Endothelial cell of umbilical vein (primary cell): ENCODE measurements at regions not wholly inside any gene's neighbourhood (a gene's known extent, or its start where the extent isn't known, plus 50 kb on each side); places are given as distances from the start of the nearest gene placed in this dataset.

Source experiments
- BruUV-seq: library from RNA; stranded (reverse); fragments of 400-500 nt; replicated peaks from 2 replicates; lab custom pipeline; 2021; lab: Mats Ljungman, UMichigan
- CTCF ChIA-PET: fragments of 300-600, 350-600 bp; sonication (Branson Sonifier 250); formaldehyde crosslinking; loops from one replicate; lab custom pipeline; 2021; ENCODE audit warnings: antibody characterized with exemption, inconsistent platforms; lab: Charles Lee
- POLR2A ChIA-PET: fragments of 300-600, 350-600 bp; sonication (Branson Sonifier 250); formaldehyde crosslinking; loops from one replicate; lab custom pipeline; 2021; ENCODE audit warnings: antibody characterized with exemption, inconsistent platforms; lab: Charles Lee
- DNase-seq: peaks from one replicate; pipeline ENCODE4 v3.0.0-alpha.2; 2011; ENCODE audit warnings: low read depth, low spot score
- FAIRE-seq: peaks from 2 replicates; lab custom pipeline; 2011; peaks lifted over from hg19 to GRCh38; lab: Jason Lieb, UNC
- H2AFZ ChIP-seq: 2 replicates; pipeline ENCODE4 v1.6.0; 2012; ENCODE audit warnings: low read depth, low read length, control low read depth, inconsistent platforms
- H3K27ac ChIP-seq: 2 replicates; pipeline ENCODE4 v1.5.1; 2011; ENCODE audit warnings: low read depth, mild to moderate bottlenecking, control low read depth, low read length, moderate library complexity; ENCODE audit not compliant: insufficient read depth
- H3K27me3 ChIP-seq, 2 experiments: 2 replicates each; pipeline versions ENCODE4 v1.6.0 to v1.6.1; 2011; ENCODE audit warnings: low read length in 2 of 2, mixed read lengths in 1 of 2; ENCODE audit not compliant: control insufficient read depth in 2 of 2, insufficient read depth in 2 of 2
- H3K36me3 ChIP-seq, 2 experiments: 2 replicates in 1 of 2; 3 replicates in 1 of 2; pipeline ENCODE4 v1.5.1; 2011; ENCODE audit warnings: low read length in 2 of 2, mild to moderate bottlenecking in 1 of 2, moderate library complexity in 1 of 2; ENCODE audit not compliant: control insufficient read depth in 2 of 2, insufficient read depth in 2 of 2; ENCODE audit errors: extremely low read depth in 1 of 2
- H3K4me1 ChIP-seq: 3 replicates; pipeline ENCODE4 v1.5.1; 2011; ENCODE audit warnings: mild to moderate bottlenecking, low read length; ENCODE audit not compliant: control insufficient read depth, insufficient read depth; ENCODE audit errors: extremely low read depth
- H3K4me2 ChIP-seq: 2 replicates; pipeline ENCODE4 v1.6.1; 2011; ENCODE audit warnings: low read length, control low read depth, mixed read lengths; ENCODE audit not compliant: insufficient read depth
- H3K4me3 ChIP-seq, 3 experiments: fragments of 200-600 bp in 1 of 3; sonication (generic), shearing (Covaris generic) in 1 of 3; replicated peaks in 1 of 3; 2 replicates each; pipeline ENCODE4 v1.5.1; 2011 to 2016; ENCODE audit warnings: control low read depth in 3 of 3, low read length in 3 of 3, mild to moderate bottlenecking in 2 of 3, inconsistent platforms in 1 of 3, low read depth in 1 of 3, moderate library complexity in 1 of 3; ENCODE audit not compliant: insufficient read depth in 1 of 3
- H3K79me2 ChIP-seq: 2 replicates; pipeline ENCODE4 v1.6.0; 2012; ENCODE audit warnings: low read length, inconsistent platforms; ENCODE audit not compliant: control insufficient read depth, insufficient read depth
- H3K9ac ChIP-seq: replicated peaks from 2 replicates; pipeline ENCODE3; 2011; ENCODE audit warnings: low read length, control low read depth; ENCODE audit not compliant: insufficient read depth; ENCODE audit errors: extremely low read depth
- H3K9me1 ChIP-seq: replicated peaks from 3 replicates; pipeline ENCODE4 v1.6.0; 2011; ENCODE audit warnings: mild to moderate bottlenecking, low read length; ENCODE audit not compliant: control insufficient read depth, insufficient read depth; ENCODE audit errors: extremely low read depth
- H3K9me3 ChIP-seq: replicated peaks from 2 replicates; pipeline ENCODE4 v1.5.1; 2012; ENCODE audit warnings: low read length, inconsistent platforms; ENCODE audit not compliant: control insufficient read depth, insufficient read depth
- H4K20me1 ChIP-seq: replicated peaks from 2 replicates; pipeline ENCODE3; 2011; ENCODE audit warnings: mild to moderate bottlenecking, low read length; ENCODE audit not compliant: control insufficient read depth, insufficient read depth; ENCODE audit errors: extremely low read depth
- CTCF ChIP-seq, 2 donors: IDR thresholded peaks; 1 replicate in 1 of 2; 2 replicates in 1 of 2; pipeline ENCODE4 v1.5.1; 2011; ENCODE audit warnings: low read length in 2 of 2, mild to moderate bottlenecking in 2 of 2, moderate library complexity in 2 of 2, control low read depth in 1 of 2, inconsistent platforms in 1 of 2, low read depth in 1 of 2; ENCODE audit not compliant: insufficient read depth in 1 of 2; ENCODE audit errors: extremely low read depth in 1 of 2
- EZH2 ChIP-seq: IDR thresholded peaks from 2 replicates; pipeline ENCODE4 v1.6.1; 2012; ENCODE audit warnings: borderline replicate concordance, low read depth, mild to moderate bottlenecking, moderate library complexity, low read length, inconsistent platforms; ENCODE audit not compliant: severe bottlenecking
- FOS ChIP-seq: IDR thresholded peaks from 2 replicates; pipeline ENCODE4 v1.6.1; 2011; ENCODE audit warnings: mild to moderate bottlenecking, low read length, moderate library complexity, borderline replicate concordance; ENCODE audit not compliant: insufficient read depth
- GATA2 ChIP-seq: IDR thresholded peaks from 2 replicates; pipeline ENCODE4 v1.7.0; 2011; ENCODE audit warnings: low read depth, mild to moderate bottlenecking, moderate library complexity, mixed read lengths, low read length; ENCODE audit not compliant: insufficient read length, insufficient read depth
- JUN ChIP-seq: IDR thresholded peaks from 2 replicates; pipeline ENCODE4 v1.6.1; 2011; ENCODE audit warnings: borderline replicate concordance, low read depth; ENCODE audit not compliant: insufficient read length, insufficient read depth
- MAX ChIP-seq: IDR thresholded peaks from 2 replicates; pipeline ENCODE4 v1.6.1; 2011; ENCODE audit not compliant: insufficient read depth, insufficient read length
- MYC ChIP-seq: IDR thresholded peaks from one replicate; pipeline ENCODE4 v1.6.1; 2011; ENCODE audit warnings: mild to moderate bottlenecking, low read depth, low read length
- POLR2A ChIP-seq: IDR thresholded peaks from 2 replicates; pipeline ENCODE4 v1.6.1; 2012; ENCODE audit warnings: low read depth, mild to moderate bottlenecking, control low read depth, low read length
- POLR2AphosphoS5 ChIP-seq: IDR thresholded peaks from 2 replicates; pipeline ENCODE4 v1.6.1; 2012; ENCODE audit warnings: low read depth, mild to moderate bottlenecking, control low read depth, low read length, moderate library complexity; ENCODE audit not compliant: insufficient read depth
- dilution Hi-C: fragments of 300-500 bp; cut with MboI; formaldehyde crosslinking; loops from one replicate; pipeline ENCODE4 v1.15.0; 2019; ENCODE audit warnings: low sequenced_read_pairs; ENCODE audit not compliant: extremely low pct_ligation_motif_present
- intact Hi-C: fragments of 100-400 bp; cut with micrococcal nuclease; formaldehyde crosslinking; loops from one replicate; pipeline ENCODE4 v1.10.0; 2022

- Histone ChIP-seq H3K27ac (no peak overlapping the region), H4K20me1 (no peaks in the 10 kb centered on the region), H2AFZ (no peak overlapping the region), H3K4me3 (no peak overlapping the region), H3K27me3 (no peaks in the 10 kb centered on the region), H3K4me2 (no peak overlapping the region), H3K79me2 (no peaks in the 10 kb centered on the region), H3K4me1 (no peaks in the 10 kb centered on the region), H3K36me3 (no peaks in the 10 kb centered on the region), H3K9me3 (no peaks in the 10 kb centered on the region), H3K9ac (no peak overlapping the region), H3K9me1 (no peaks in the 10 kb centered on the region)
- DNase-seq, result no peak
- dilution Hi-C loops (no loop called here), intact Hi-C loops (no loop called here)
- FAIRE-seq, result no peak
- TF ChIP-seq POLR2AphosphoS5, result no peak
- no peak for TF ChIP-seq GATA2
- TF ChIP-seq POLR2A, result no peak
- ChIA-PET POLR2A (no interaction called here), CTCF (no interaction called here)
- BruUV-seq, result no TSS peak
Measured at GRCh38 chr12:13562915-13563742, 366.6 kb downstream of the EMP1 start.

GRCh38 chr12:13561923-13562322, 365.4 kb downstream of the EMP1 start:
- Histone ChIP-seq H3K36me3 (no peaks in the 10 kb centered on the region), H2AFZ (no peak overlapping the region), H3K9ac (no peak overlapping the region), H3K27ac (no peak overlapping the region), H4K20me1 (no peaks in the 10 kb centered on the region), H3K4me2 (no peak overlapping the region), H3K27me3 (no peaks in the 10 kb centered on the region), H3K4me1 (no peaks in the 10 kb centered on the region), H3K79me2 (no peaks in the 10 kb centered on the region), H3K9me3 (no peaks in the 10 kb centered on the region), H3K4me3 (no peak overlapping the region), H3K9me1 (no peaks in the 10 kb centered on the region)
- dilution Hi-C loops (no loop called here), intact Hi-C loops (no loop called here)
- CTCF ChIA-PET, result interaction anchor here (1.2 kb wide), 1 partner anchor 27 kb away, joined by 3 read pairs; no protein-coding TSS in a partner anchor
- no TSS peak for BruUV-seq
- DNase-seq, result no peak
- POLR2A ChIA-PET, result no interaction called here
- FAIRE-seq, result no peak
- TF ChIP-seq GATA2 (no peak), POLR2A (no peak), MAX (no peak), CTCF (IDR thresholded peaks at IDR 0.05; ENCODE audit: extremely low read depth in 1 of 2, insufficient read depth in 1 of 2, low read depth in 1 of 2, low read length in 2 of 2) (no peak), JUN (no peak), MYC (no peak), EZH2 (no peak), POLR2AphosphoS5 (no peak), FOS (no peak)
